WTC11 (cell line): ENCODE measurements at regions not wholly inside any gene's neighbourhood (a gene's known extent, or its start where the extent isn't known, plus 50 kb on each side); places are given as distances from the start of the nearest gene placed in this dataset.

Experiments used
- CTCF ChIP-seq: fragments of 200-600 bp; IDR thresholded peaks from 2 replicates; pipeline ENCODE4 v1.8.0; 2022; ENCODE audit warnings: antibody characterized with exemption
- IRF1 ChIP-seq: sonication (generic); formaldehyde crosslinking; IDR thresholded peaks from 2 replicates; pipeline ENCODE4 v1.8.0; 2023; ENCODE audit warnings: missing genetic modification reagents
- USF2 ChIP-seq: sonication (generic); formaldehyde crosslinking; IDR thresholded peaks from 2 replicates; pipeline ENCODE4 v1.8.1; 2023; ENCODE audit warnings: mild to moderate bottlenecking, missing genetic modification reagents, moderate library complexity

GRCh38 chr14:53884601-53885000, 72.0 kb downstream of the BMP4 start:
- TF ChIP-seq IRF1 (no peak), CTCF (no peak), USF2 (CRISPR knock-in tag) (no peak)
